ENCODE measurements at regions not wholly inside any gene's neighbourhood (a gene's known extent, or its start where the extent isn't known, plus 50 kb on each side); places are given as distances from the start of the nearest gene placed in this dataset.

- H3K4me1 ChIP-seq = no peaks in the 10 kb centered on the region
- in situ Hi-C loops (cut with MboI; ENCODE audit: low sequenced_read_pairs) = no loop called here
- no peak overlapping the region for H3K4me3 ChIP-seq
- DNase-seq (ENCODE audit: low spot score in 2 of 2) = no peak
- no peaks in the 10 kb centered on the region for H3K27me3 ChIP-seq (ENCODE audit: low read depth)
- no peaks in the 10 kb centered on the region for H3K9me3 ChIP-seq
- H3K36me3 ChIP-seq (replicated peaks) = no peaks in the 10 kb centered on the region
Measured at GRCh38 chr6:168972128-168972527, 281.5 kb downstream of the THBS2 start.

- Histone ChIP-seq H3K36me3 (replicated peaks) (no peaks in the 10 kb centered on the region), H3K4me1 (no peaks in the 10 kb centered on the region), H3K27me3 (ENCODE audit: low read depth) (no peaks in the 10 kb centered on the region), H3K4me3 (no peak overlapping the region), H3K9me3 (no peaks in the 10 kb centered on the region)
- no peak for DNase-seq (ENCODE audit: low spot score in 2 of 2)
- in situ Hi-C loops (cut with MboI; ENCODE audit: low sequenced_read_pairs) = no loop called here
Measured at GRCh38 chr6:168971549-168971948, 282.1 kb downstream of the THBS2 start.

- Histone ChIP-seq H3K36me3 (replicated peaks) (no peaks in the 10 kb centered on the region), H3K4me3 (no peak overlapping the region), H3K9me3 (no peaks in the 10 kb centered on the region), H3K4me1 (no peaks in the 10 kb centered on the region), H3K27me3 (ENCODE audit: low read depth) (no peaks in the 10 kb centered on the region)
- DNase-seq (ENCODE audit: low spot score in 2 of 2) = no peak
- in situ Hi-C loops (cut with MboI; ENCODE audit: low sequenced_read_pairs) = no loop called here
Measured at GRCh38 chr6:168968801-168969200, 284.8 kb downstream of the THBS2 start.

GRCh38 chr6:168968228-168968627, 285.4 kb downstream of the THBS2 start:
- H3K9me3 ChIP-seq = no peaks in the 10 kb centered on the region
- H3K36me3 ChIP-seq (replicated peaks) = no peaks in the 10 kb centered on the region
- DNase-seq (ENCODE audit: low spot score in 2 of 2) = peak; percentile 10 to 34
- H3K27me3 ChIP-seq (ENCODE audit: low read depth) = no peaks in the 10 kb centered on the region
- H3K4me3 ChIP-seq = no peak overlapping the region
- no peaks in the 10 kb centered on the region for H3K4me1 ChIP-seq
- in situ Hi-C loops (cut with MboI; ENCODE audit: low sequenced_read_pairs) = no loop called here

DNA sequence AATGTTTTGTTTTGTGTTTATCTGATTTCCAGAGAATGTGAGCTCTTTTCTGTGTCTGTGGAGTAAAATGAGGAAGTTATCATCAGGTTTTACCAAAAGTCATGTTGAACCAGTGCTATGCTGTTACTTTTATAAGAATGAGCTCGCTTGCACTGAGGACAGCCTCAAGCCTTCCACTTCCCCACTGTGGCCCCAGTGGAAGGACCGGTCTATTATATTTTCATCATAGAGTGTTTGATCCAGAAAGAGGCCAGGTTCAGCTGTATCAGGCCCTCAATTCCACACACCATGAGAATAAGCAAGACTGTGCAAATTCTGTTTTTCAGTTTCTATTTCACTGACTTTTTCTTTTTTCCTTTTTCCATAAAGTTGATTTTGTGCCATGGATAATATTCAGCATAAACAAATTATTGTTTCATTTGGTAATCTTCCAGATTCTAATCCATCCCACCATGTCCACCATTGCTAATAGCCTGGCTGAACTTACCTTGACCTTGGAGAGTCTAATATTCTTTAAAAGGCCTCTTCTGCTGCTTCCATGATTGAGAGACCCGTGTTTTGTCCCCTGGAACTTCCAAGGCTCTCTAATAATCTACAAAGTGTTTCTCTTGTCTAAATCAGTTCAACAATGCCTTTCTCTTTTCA, 286.2 kb downstream of the THBS2 start:
- no peaks in the 10 kb centered on the region for H3K4me1 ChIP-seq
- in situ Hi-C loops (cut with MboI; ENCODE audit: low sequenced_read_pairs) = no loop called here

DNA sequence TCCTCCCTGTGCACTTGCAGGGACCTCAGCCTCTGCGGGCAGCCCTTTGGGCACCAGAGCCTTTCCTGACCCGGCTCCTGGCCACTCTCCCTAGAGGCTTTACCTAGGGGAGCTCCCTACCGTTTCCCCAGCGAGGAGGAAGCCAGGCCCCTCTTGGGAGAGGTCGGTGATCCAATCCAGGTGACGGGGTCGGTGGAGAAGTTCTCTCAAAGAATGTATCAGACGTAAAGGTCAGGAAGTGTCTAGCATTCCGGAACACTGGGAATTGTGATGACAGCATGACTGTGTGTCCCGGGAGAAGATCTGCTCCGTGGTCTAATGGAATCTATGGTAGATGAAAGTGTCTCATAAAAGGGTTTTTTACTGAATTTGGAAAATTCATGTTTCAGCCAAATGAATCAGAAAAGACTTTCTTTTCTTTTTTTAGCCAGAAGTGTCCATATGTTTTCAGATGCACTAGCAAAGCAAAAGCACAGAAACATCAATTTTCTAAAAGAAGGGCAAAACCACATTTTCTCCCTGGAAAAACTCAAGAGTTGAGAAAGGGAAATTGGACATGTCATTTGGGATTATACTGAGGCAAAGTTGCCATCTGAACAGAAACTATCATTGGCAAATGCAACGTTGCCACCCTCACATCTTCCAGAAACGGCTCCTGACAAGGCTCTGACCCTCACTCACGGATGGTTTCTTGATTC, 289.4 kb downstream of the THBS2 start:
- in situ Hi-C loops (cut with MboI; ENCODE audit: low sequenced_read_pairs) = no loop called here
- Histone ChIP-seq H3K27me3 (ENCODE audit: low read depth) (no peaks in the 10 kb centered on the region), H3K4me1 (no peaks in the 10 kb centered on the region), H3K4me3 (no peak overlapping the region), H3K36me3 (replicated peaks) (no peaks in the 10 kb centered on the region), H3K9me3 (no peaks in the 10 kb centered on the region)
- no peak for DNase-seq (ENCODE audit: low spot score in 2 of 2)

More for the DNA sequence above, 286.2 kb downstream of the THBS2 start:
- no peak overlapping the region for H3K4me3 ChIP-seq
- H3K36me3 ChIP-seq (replicated peaks) = no peaks in the 10 kb centered on the region
- H3K9me3 ChIP-seq = no peaks in the 10 kb centered on the region
- DNase-seq (ENCODE audit: low spot score in 2 of 2) = no peak
- H3K27me3 ChIP-seq (ENCODE audit: low read depth) = no peaks in the 10 kb centered on the region

DNA sequence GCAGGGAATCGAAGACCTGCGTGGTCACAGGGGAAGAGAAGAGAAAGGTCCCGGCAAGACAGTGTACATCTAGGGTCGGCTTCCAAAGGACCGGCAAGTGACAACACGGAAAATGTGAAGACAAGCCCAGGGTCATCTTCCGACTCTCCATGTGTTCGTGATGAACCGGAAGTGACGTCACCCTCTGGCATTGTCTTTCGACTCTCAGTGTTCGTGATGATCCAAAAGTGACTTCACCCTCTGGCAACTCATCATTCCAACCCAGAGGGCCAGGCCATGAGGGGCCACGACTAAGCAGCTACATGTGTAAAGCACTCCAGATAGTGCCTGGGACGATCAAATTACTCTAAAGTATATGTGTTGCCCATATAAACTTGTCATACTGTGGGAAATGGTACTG, 290.8 kb downstream of the THBS2 start:
- Histone ChIP-seq H3K4me3 (no peak overlapping the region), H3K27me3 (ENCODE audit: low read depth) (no peaks in the 10 kb centered on the region), H3K36me3 (replicated peaks) (no peaks in the 10 kb centered on the region), H3K9me3 (no peaks in the 10 kb centered on the region), H3K4me1 (no peaks in the 10 kb centered on the region)
- in situ Hi-C loops (cut with MboI; ENCODE audit: low sequenced_read_pairs) = no loop called here
- no peak for DNase-seq (ENCODE audit: low spot score in 2 of 2)

GRCh38 chr6:168961264-168961656, 292.4 kb downstream of the THBS2 start:
- Histone ChIP-seq H3K4me3 (no peak overlapping the region), H3K4me1 (no peaks in the 10 kb centered on the region; the same call in 1 of the 2 replicates), H3K9me3 (no peaks in the 10 kb centered on the region), H3K36me3 (replicated peaks) (no peaks in the 10 kb centered on the region), H3K27me3 (ENCODE audit: low read depth) (no peaks in the 10 kb centered on the region)
- DNase-seq (ENCODE audit: low spot score in 2 of 2) = no peak
- in situ Hi-C loops (cut with MboI; ENCODE audit: low sequenced_read_pairs) = no loop called here

DNA sequence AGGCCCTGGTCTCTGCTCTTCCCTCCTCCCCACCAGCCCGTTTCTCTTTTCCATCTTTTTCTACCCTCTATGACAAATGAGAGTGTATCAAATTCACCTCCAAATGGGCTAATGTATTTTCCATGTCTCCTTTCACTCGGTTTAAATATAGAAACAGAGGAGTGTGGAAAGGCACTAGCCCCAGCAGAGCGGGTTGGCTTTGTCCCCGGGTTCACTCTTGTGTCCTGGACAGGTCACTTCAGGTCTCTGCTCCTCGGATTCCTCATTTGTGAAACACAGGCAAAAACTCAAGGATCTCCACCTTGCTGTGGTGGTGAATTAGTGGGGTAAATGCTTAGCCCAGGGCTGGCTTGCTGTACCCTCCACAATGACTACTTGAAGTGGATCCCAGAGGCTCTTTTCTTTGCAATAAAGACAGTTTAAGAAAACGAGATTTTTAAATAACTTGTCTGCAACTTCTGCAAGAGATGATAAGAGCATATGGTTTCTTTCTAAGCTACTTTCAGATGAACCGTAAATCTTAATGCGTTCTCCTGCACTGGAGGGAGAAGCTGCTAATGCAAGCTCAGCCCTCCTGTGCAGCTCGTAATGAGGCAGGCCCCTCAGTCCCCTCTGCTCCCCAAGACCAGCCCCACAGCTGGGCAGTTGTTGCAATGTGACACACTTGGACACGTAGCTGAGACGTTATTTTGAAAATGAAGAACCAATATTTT, 292.9 kb downstream of the THBS2 start:
- Histone ChIP-seq H3K27me3 (ENCODE audit: low read depth) (no peaks in the 10 kb centered on the region), H3K4me1 (peaks cover 3% of the 10 kb centered on the region; the same call in 1 of the 2 replicates), H3K36me3 (replicated peaks) (no peaks in the 10 kb centered on the region), H3K9me3 (no peaks in the 10 kb centered on the region), H3K4me3 (no peak overlapping the region)
- in situ Hi-C loops (cut with MboI; ENCODE audit: low sequenced_read_pairs) = no loop called here
- DNase-seq (ENCODE audit: low spot score in 2 of 2) = no peak

DNA sequence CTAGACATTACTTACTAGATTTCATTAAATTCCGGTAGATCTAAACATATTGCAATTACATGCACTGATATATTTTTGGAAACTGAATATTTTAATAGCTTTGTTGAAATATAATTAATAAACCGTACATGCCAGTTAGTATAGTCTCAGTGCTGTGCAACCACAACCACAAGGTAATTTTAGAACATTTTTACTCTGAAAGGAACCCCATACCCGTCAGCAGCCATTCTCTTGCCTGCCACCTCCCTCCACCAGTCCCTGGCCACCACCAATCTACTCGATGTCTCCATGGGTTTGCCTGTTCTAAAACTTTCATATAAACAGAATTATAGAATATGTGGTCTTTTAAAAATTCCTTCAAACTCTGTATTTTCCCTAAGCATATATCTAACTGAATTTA, 293.9 kb downstream of the THBS2 start:
- Histone ChIP-seq H3K27me3 (ENCODE audit: low read depth) (no peaks in the 10 kb centered on the region), H3K9me3 (no peaks in the 10 kb centered on the region), H3K36me3 (replicated peaks) (no peaks in the 10 kb centered on the region), H3K4me3 (no peak overlapping the region), H3K4me1 (peaks cover 3% of the 10 kb centered on the region; the same call in 1 of the 2 replicates)
- in situ Hi-C loops (cut with MboI; ENCODE audit: low sequenced_read_pairs) = no loop called here
- no peak for DNase-seq (ENCODE audit: low spot score in 2 of 2)

GRCh38 chr6:168956884-168957730, 296.5 kb downstream of the THBS2 start:
- Histone ChIP-seq H3K36me3 (replicated peaks) (no peaks in the 10 kb centered on the region), H3K9me3 (no peaks in the 10 kb centered on the region), H3K4me1 (peaks cover 3% of the 10 kb centered on the region; the same call in 1 of the 2 replicates), H3K27me3 (ENCODE audit: low read depth) (0 out of 2 replicates have a peak, but pooled peaks cover 3% of the 10 kb centered on the region), H3K4me3 (no peak overlapping the region)
- in situ Hi-C loops (cut with MboI; ENCODE audit: low sequenced_read_pairs) = no loop called here
- peak; percentile 51 to 76 for DNase-seq (ENCODE audit: low spot score in 2 of 2)

GRCh38 chr6:168956141-168956838, 297.4 kb downstream of the THBS2 start:
- no peak for DNase-seq (ENCODE audit: low spot score in 2 of 2)
- H3K9me3 ChIP-seq = no peaks in the 10 kb centered on the region
- H3K4me1 ChIP-seq = peaks cover 3% of the 10 kb centered on the region; the same call in 1 of the 2 replicates

DNA sequence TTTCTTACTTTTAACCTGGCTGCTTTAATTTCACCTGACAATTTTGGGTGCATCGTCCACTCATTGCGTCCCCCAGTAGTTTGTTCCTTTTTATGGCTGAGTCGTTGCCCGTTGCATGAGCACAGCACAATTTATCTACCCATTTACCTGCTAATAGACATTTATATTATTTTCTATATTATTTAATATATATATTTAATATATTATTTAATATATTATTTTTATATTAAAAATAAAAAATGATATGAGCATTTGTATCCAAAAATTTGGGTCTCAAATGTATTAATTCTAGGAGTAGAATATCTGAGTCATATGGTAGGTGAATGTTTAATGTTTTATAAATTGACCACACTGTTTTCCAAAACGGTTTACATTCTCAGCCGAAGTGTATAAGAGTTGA, 300.2 kb downstream of the THBS2 start:
- peaks cover 3% of the 10 kb centered on the region; the same call in 1 of the 2 replicates for H3K4me1 ChIP-seq
- in situ Hi-C loops (cut with MboI; ENCODE audit: low sequenced_read_pairs) = no loop called here

More at GRCh38 chr6:168956141-168956838, 297.4 kb downstream of the THBS2 start:
- Histone ChIP-seq H3K36me3 (replicated peaks) (no peaks in the 10 kb centered on the region), H3K27me3 (ENCODE audit: low read depth) (0 out of 2 replicates have a peak, but pooled peaks cover 3% of the 10 kb centered on the region), H3K4me3 (no peak overlapping the region)
- in situ Hi-C loops (cut with MboI; ENCODE audit: low sequenced_read_pairs) = no loop called here

More for the DNA sequence above, 300.2 kb downstream of the THBS2 start:
- Histone ChIP-seq H3K4me3 (no peak overlapping the region), H3K9me3 (no peaks in the 10 kb centered on the region), H3K27me3 (ENCODE audit: low read depth) (0 out of 2 replicates have a peak, but pooled peaks cover 3% of the 10 kb centered on the region), H3K36me3 (replicated peaks) (no peaks in the 10 kb centered on the region)
- no peak for DNase-seq (ENCODE audit: low spot score in 2 of 2)

Measured in HAP-1 (cell line).